ENCODE measurements at regions not wholly inside any gene's neighbourhood (a gene's known extent, or its start where the extent isn't known, plus 50 kb on each side); places are given as distances from the start of the nearest gene placed in this dataset.

DNA sequence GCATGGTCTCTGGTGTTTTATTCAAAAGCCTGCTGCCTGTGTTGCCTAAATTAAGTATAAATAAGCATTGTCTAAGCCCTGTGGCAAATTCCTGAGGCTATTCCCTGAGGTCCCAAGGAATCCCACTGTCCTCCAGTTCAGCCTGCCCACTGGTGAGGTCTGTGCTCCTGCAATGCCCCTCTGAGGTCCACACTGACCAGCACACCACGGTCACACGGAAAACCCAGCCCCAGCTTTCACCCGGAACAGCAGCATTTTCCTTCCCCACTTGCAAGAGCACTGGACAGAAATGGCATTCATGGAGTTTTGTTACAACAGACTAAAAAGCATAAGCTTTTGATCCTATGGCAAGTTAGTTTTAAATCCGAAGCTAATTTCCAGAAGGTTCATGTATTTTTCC lies 234.0 kb downstream of the KLF13 start:
- no peak for TF ChIP-seq EHMT2 (IDR thresholded peaks at IDR 0.05; ENCODE audit: low read depth)
- no peak for TF ChIP-seq NFE2L2 (conservative IDR thresholded peaks at IDR 0.05; ENCODE audit: low read length)
- TF ChIP-seq, protein P1, sequence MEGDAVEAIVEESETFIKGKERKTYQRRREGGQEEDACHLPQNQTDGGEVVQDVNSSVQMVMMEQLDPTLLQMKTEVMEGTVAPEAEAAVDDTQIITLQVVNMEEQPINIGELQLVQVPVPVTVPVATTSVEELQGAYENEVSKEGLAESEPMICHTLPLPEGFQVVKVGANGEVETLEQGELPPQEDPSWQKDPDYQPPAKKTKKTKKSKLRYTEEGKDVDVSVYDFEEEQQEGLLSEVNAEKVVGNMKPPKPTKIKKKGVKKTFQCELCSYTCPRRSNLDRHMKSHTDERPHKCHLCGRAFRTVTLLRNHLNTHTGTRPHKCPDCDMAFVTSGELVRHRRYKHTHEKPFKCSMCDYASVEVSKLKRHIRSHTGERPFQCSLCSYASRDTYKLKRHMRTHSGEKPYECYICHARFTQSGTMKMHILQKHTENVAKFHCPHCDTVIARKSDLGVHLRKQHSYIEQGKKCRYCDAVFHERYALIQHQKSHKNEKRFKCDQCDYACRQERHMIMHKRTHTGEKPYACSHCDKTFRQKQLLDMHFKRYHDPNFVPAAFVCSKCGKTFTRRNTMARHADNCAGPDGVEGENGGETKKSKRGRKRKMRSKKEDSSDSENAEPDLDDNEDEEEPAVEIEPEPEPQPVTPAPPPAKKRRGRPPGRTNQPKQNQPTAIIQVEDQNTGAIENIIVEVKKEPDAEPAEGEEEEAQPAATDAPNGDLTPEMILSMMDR (IDR thresholded peaks at IDR 0.05), result no peak
- TF ChIP-seq JUN (IDR thresholded peaks at IDR 0.05), result no peak
- TF ChIP-seq, protein P2, sequence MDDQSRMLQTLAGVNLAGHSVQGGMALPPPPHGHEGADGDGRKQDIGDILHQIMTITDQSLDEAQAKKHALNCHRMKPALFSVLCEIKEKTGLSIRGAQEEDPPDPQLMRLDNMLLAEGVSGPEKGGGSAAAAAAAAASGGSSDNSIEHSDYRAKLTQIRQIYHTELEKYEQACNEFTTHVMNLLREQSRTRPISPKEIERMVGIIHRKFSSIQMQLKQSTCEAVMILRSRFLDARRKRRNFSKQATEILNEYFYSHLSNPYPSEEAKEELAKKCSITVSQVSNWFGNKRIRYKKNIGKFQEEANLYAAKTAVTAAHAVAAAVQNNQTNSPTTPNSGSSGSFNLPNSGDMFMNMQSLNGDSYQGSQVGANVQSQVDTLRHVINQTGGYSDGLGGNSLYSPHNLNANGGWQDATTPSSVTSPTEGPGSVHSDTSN (IDR thresholded peaks at IDR 0.05), result no peak
- no peak for TF ChIP-seq CBX8 (IDR thresholded peaks at IDR 0.05)
- no peak for TF ChIP-seq POLR2A (IDR thresholded peaks at IDR 0.05; ENCODE audit: low read length)

All from A549 (cell line).